SU-DHL-6 (cell line): ENCODE measurements at regions not wholly inside any gene's neighbourhood (a gene's known extent, or its start where the extent isn't known, plus 50 kb on each side); places are given as distances from the start of the nearest gene placed in this dataset.
"Not testable (repeated sequence)": the region's sequence is repeated elsewhere in the genome, so short reads cannot be mapped to it uniquely, and the experiment has no call there.

Experiments used
- CTCF ChIP-seq: fragments of 200-600 bp; sonication (generic); IDR thresholded peaks from one replicate; pipeline ENCODE4 v1.5.1; 2017; ENCODE audit warnings: antibody characterized with exemption, mild to moderate bottlenecking, low read length, moderate library complexity; ENCODE audit not compliant: insufficient read depth, poor library complexity, severe bottlenecking
- EZH2phosphoT487 ChIP-seq: fragments of 200-600 bp; sonication (generic), shearing (Covaris generic); conservative IDR thresholded peaks from 2 replicates; pipeline ENCODE4 v1.6.1; 2018; ENCODE audit warnings: mild to moderate bottlenecking, antibody characterized with exemption, low read length, moderate library complexity, mixed read lengths

GRCh38 chr14:106738598-106739258 lies 1212.3 kb downstream of the TMEM121 start:
- not testable (repeated sequence) for TF ChIP-seq EZH2phosphoT487, CTCF
